ENCODE measurements at regions not wholly inside any gene's neighbourhood (a gene's known extent, or its start where the extent isn't known, plus 50 kb on each side); places are given as distances from the start of the nearest gene placed in this dataset.

GRCh38 chr1:2966449-2967328 is 54.6 kb upstream of the ACTRT2 start (continued):
- TF ChIP-seq CHD7 (IDR thresholded peaks at IDR 0.05; ENCODE audit: insufficient replicate concordance, low read length) (no peak), NRF1 (IDR thresholded peaks at IDR 0.05; ENCODE audit: low read depth, low read length) (no peak), JUN (IDR thresholded peaks at IDR 0.05; ENCODE audit: low read depth, low read length) (no peak), KDM4A (IDR thresholded peaks at IDR 0.05; ENCODE audit: low read depth, low read length, severe bottlenecking) (no peak), RNF2 (IDR thresholded peaks at IDR 0.05; ENCODE audit: borderline replicate concordance, low read depth, low read length, missing control alignments, poor library complexity, severe bottlenecking) (no peak), POU5F1 (IDR thresholded peaks at IDR 0.05; ENCODE audit: low read depth, low read length) (no peak), CHD2 (IDR thresholded peaks at IDR 0.05; ENCODE audit: low read length) (no peak), SIRT6 (IDR thresholded peaks at IDR 0.05; ENCODE audit: low read length) (no peak), NANOG (IDR thresholded peaks at IDR 0.05; ENCODE audit: insufficient read depth, low read depth, low read length, poor library complexity, severe bottlenecking) (no peak)
